ENCODE measurements at regions not wholly inside any gene's neighbourhood (a gene's known extent, or its start where the extent isn't known, plus 50 kb on each side); places are given as distances from the start of the nearest gene placed in this dataset.

- Histone ChIP-seq H4K91ac (replicated peaks; ENCODE audit: insufficient read length, low read length) (no peak overlapping the region), H2BK12ac (ENCODE audit: low read depth, low read length) (no peak overlapping the region), H2AK5ac (ENCODE audit: low read depth, low read length) (no peak overlapping the region), H3K4me3 (ENCODE audit: extremely low read depth in 1 of 4, insufficient read depth in 2 of 4, low read depth in 3 of 4, low read length in 4 of 4) (no peak overlapping the region), H3K23ac (ENCODE audit: insufficient read length) (no peak overlapping the region), H3K79me1 (ENCODE audit: low read depth, low read length) (no peaks in the 10 kb centered on the region), H3K9ac (replicated peaks in 1 of 4; ENCODE audit: extremely low read depth in 1 of 4, low read depth in 3 of 4, low read length in 3 of 4) (no peak overlapping the region), H2BK120ac (replicated peaks; ENCODE audit: low read depth, low read length) (no peak overlapping the region), H2AFZ (ENCODE audit: low read length) (no peak overlapping the region), H2BK15ac (ENCODE audit: low read length) (no peak overlapping the region), H3K18ac (ENCODE audit: extremely low read depth, low read length) (no peak overlapping the region), H3K4me1 (replicated peaks in 1 of 4; ENCODE audit: control insufficient read depth in 3 of 4, insufficient read depth in 4 of 4, low read length in 3 of 4) (peaks cover 0 to 8% (median 0%) of the 10 kb centered on the region in 4 experiments; a peak in 1 of 7 replicates), H2BK5ac (ENCODE audit: low read depth, low read length) (no peak overlapping the region), H3K9me3 (ENCODE audit: insufficient read depth in 2 of 2, low read depth in 1 of 2, low read length in 1 of 2) (no peaks in the 10 kb centered on the region), H4K5ac (ENCODE audit: insufficient read length, low read depth, low read length) (no peak overlapping the region), H2BK20ac (ENCODE audit: low read length) (no peak overlapping the region), H3K23me2 (ENCODE audit: low read depth, low read length) (peaks cover 3% of the 10 kb centered on the region; the same call in 1 of the 2 replicates), H3K56ac (replicated peaks; ENCODE audit: insufficient read length, low read depth, low read length) (no peak overlapping the region), H3K4ac (replicated peaks; ENCODE audit: insufficient read length, low read depth, low read length) (no peak overlapping the region), H3K14ac (ENCODE audit: insufficient read length) (no peak overlapping the region), H3K27ac (ENCODE audit: low read depth, low read length) (no peak overlapping the region), H3K27me3 (replicated peaks in 1 of 4; ENCODE audit: control insufficient read depth in 3 of 4, extremely low read depth in 1 of 4, insufficient read depth in 3 of 4, low read length in 3 of 4) (no peaks in the 10 kb centered on the region), H4K8ac (ENCODE audit: extremely low read depth, insufficient read depth, low read length) (peak overlapping the region; percentile 25; the same call in 1 of the 2 replicates), H3K36me3 (ENCODE audit: control insufficient read depth in 2 of 4, insufficient read depth in 4 of 4, low read length in 3 of 4) (no peaks in the 10 kb centered on the region), H3K4me2 (ENCODE audit: insufficient read depth in 1 of 2, low read depth in 2 of 2, low read length in 2 of 2) (no peak overlapping the region), H4K20me1 (replicated peaks in 1 of 2; ENCODE audit: control insufficient read depth in 1 of 2, insufficient read depth in 2 of 2, low read length in 2 of 2) (peaks cover 0 to 2% of the 10 kb centered on the region in 2 experiments), H3K79me2 (ENCODE audit: control insufficient read depth in 1 of 2, insufficient read depth in 2 of 2, low read length in 2 of 2) (no peaks in the 10 kb centered on the region)
- DNase-seq (ENCODE audit: low read depth in 1 of 2, low spot score in 2 of 2) (no peak), FAIRE-seq (no peak)
- ChIA-PET POLR2A (ENCODE audit: partially characterized antibody) (no interaction called here), CTCF (ENCODE audit: partially characterized antibody) (interaction anchor here (1.7 to 4.4 kb wide), 3 partner anchors 9 to 131 kb away, joined by 3 to 15 read pairs (median 7); no protein-coding TSS in a partner anchor)
- TF ChIP-seq ZNF274 (IDR thresholded peaks at IDR 0.05; ENCODE audit: borderline replicate concordance, extremely low read depth, low read length) (no peak), CTCF (IDR thresholded peaks at IDR 0.05; ENCODE audit: control extremely low read depth in 1 of 3, insufficient read depth in 1 of 3, low read depth in 1 of 3, low read length in 3 of 3) (peak in 2 of 3 experiments; percentile 37 to 63; a peak in 3 of 4 replicates), RAD21 (IDR thresholded peaks at IDR 0.05 in 1 of 2, conservative IDR thresholded peaks at IDR 0.05 in 1 of 2; ENCODE audit: low read depth in 2 of 2, low read length in 2 of 2) (peak; percentile 58 to 71)
- 94% methylated on average over 7 of the region's 7 CpGs; no CpG with 5 or more reads in 1 of the 2 experiments for WGBS, 2 experiments (ENCODE audit: extremely low coverage in 1 of 2, insufficient coverage in 1 of 2, insufficient read length in 1 of 2, insufficient replicate concordance in 2 of 2, low coverage in 1 of 2, low lambda C conversion rate in 2 of 2, missing lambda C conversion rate in 1 of 2)
Measured at GRCh38 chr10:46098386-46098785, 52.3 kb upstream of the MSMB start.
